ENCODE measurements at regions not wholly inside any gene's neighbourhood (a gene's known extent, or its start where the extent isn't known, plus 50 kb on each side); places are given as distances from the start of the nearest gene placed in this dataset.

- no peak overlapping the region for H3K4me3 ChIP-seq (ENCODE audit: low read depth, low read length)
- TF ChIP-seq, protein P1, sequence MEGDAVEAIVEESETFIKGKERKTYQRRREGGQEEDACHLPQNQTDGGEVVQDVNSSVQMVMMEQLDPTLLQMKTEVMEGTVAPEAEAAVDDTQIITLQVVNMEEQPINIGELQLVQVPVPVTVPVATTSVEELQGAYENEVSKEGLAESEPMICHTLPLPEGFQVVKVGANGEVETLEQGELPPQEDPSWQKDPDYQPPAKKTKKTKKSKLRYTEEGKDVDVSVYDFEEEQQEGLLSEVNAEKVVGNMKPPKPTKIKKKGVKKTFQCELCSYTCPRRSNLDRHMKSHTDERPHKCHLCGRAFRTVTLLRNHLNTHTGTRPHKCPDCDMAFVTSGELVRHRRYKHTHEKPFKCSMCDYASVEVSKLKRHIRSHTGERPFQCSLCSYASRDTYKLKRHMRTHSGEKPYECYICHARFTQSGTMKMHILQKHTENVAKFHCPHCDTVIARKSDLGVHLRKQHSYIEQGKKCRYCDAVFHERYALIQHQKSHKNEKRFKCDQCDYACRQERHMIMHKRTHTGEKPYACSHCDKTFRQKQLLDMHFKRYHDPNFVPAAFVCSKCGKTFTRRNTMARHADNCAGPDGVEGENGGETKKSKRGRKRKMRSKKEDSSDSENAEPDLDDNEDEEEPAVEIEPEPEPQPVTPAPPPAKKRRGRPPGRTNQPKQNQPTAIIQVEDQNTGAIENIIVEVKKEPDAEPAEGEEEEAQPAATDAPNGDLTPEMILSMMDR (IDR thresholded peaks at IDR 0.05; ENCODE audit: low read depth, low read length, missing control alignments), result no peak
- DNase-seq (ENCODE audit: low read depth), result no peak
These were observed 228.4 kb upstream of the COPS8 start for GRCh38 chr2:236857246-236857645.

GRCh38 chr2:236857781-236858180 is 227.9 kb upstream of the COPS8 start:
- H3K4me3 ChIP-seq (ENCODE audit: low read depth, low read length), result no peak overlapping the region
- TF ChIP-seq, protein P1 (IDR thresholded peaks at IDR 0.05; ENCODE audit: low read depth, low read length, missing control alignments), result no peak
- DNase-seq (ENCODE audit: low read depth), result no peak

- TF ChIP-seq, protein P1 (IDR thresholded peaks at IDR 0.05; ENCODE audit: low read depth, low read length, missing control alignments), result no peak
- DNase-seq (ENCODE audit: low read depth), result no peak
- no peak overlapping the region for H3K4me3 ChIP-seq (ENCODE audit: low read depth, low read length)
These were observed 227.0 kb upstream of the COPS8 start for GRCh38 chr2:236858661-236859060.

- no peak overlapping the region for H3K4me3 ChIP-seq (ENCODE audit: low read depth, low read length)
- DNase-seq (ENCODE audit: low read depth), result no peak
- TF ChIP-seq, protein P1 (IDR thresholded peaks at IDR 0.05; ENCODE audit: low read depth, low read length, missing control alignments), result no peak
These were observed 225.8 kb upstream of the COPS8 start for GRCh38 chr2:236859908-236860307.

DNA sequence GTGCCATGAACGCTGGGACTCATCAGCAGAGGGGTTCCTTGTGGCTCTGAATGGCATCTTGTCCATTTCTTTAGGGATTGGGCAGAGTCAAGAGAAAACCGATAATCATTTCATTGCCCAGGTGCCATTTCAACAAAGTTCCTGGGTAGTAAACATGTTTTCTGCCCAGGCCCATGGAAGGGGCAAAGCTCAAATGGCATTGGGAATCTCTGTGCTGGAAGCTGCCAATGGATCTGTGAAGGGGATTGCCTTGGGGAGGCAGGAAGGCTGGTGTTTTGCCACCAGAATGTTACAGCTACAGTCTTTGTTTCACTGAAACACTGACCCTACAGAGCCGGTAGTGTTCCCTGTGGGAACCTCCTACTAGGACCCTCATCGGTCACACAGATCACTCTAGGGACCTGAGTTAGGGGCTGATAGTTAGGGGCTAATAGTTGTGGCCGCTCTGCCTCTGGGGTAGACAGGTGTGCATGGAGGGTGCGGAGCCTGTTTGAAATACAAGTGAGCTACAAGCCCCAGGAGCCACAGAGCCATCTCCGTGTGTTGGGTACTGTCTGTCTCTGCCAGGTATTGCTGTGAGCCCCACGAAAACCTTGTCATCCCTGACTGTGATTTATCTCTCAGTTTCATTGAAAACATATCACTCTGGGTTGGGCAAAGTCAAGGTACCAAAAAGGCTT is 224.4 kb upstream of the COPS8 start:
- TF ChIP-seq, protein P1 (IDR thresholded peaks at IDR 0.05; ENCODE audit: low read depth, low read length, missing control alignments), result no peak
- DNase-seq (ENCODE audit: low read depth), result no peak
- no peak overlapping the region for H3K4me3 ChIP-seq (ENCODE audit: low read depth, low read length)

GRCh38 chr2:236861944-236862343 is 223.7 kb upstream of the COPS8 start:
- TF ChIP-seq, protein P1 (IDR thresholded peaks at IDR 0.05; ENCODE audit: low read depth, low read length, missing control alignments), result no peak
- H3K4me3 ChIP-seq (ENCODE audit: low read depth, low read length), result no peak overlapping the region

GRCh38 chr2:236862526-236862925 is 223.2 kb upstream of the COPS8 start:
- H3K4me3 ChIP-seq (ENCODE audit: low read depth, low read length), result no peak overlapping the region
- TF ChIP-seq, protein P1 (IDR thresholded peaks at IDR 0.05; ENCODE audit: low read depth, low read length, missing control alignments), result no peak
- no peak for DNase-seq (ENCODE audit: low read depth)

More at GRCh38 chr2:236861944-236862343, 223.7 kb upstream of the COPS8 start:
- DNase-seq (ENCODE audit: low read depth), result no peak

All from GM12864 (cell line).